ENCODE measurements at regions not wholly inside any gene's neighbourhood (a gene's known extent, or its start where the extent isn't known, plus 50 kb on each side); places are given as distances from the start of the nearest gene placed in this dataset.
"Not testable (repeated sequence)": the region's sequence is repeated elsewhere in the genome, so short reads cannot be mapped to it uniquely, and the experiment has no call there.

DNA sequence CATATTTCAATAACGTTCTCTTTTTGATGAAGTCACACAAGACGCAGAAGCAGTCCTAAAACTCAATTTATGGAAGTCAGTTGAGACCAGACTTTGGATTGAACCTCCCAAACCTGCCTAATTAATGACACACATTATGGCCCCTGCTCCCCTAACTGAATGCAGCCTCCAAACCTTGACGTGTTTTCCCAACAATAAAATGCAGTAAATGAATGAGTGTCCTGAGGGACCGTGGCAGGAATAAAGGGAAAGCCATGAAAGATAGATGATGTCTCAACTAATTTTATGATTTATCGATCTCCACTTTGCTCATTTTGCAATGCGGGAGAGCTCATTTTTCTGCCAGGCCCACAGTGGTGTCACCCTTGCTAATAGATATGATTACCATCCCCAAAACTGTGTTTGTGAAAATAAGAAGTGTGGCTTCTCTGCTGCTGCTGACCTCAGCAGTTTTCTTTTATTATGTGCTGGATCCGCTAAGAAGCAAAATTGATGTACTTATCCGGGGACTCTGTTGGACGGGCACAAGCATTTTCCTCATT lies 189.9 kb downstream of the NPIPA8 start:
- not testable (repeated sequence) for DNase-seq

DNA sequence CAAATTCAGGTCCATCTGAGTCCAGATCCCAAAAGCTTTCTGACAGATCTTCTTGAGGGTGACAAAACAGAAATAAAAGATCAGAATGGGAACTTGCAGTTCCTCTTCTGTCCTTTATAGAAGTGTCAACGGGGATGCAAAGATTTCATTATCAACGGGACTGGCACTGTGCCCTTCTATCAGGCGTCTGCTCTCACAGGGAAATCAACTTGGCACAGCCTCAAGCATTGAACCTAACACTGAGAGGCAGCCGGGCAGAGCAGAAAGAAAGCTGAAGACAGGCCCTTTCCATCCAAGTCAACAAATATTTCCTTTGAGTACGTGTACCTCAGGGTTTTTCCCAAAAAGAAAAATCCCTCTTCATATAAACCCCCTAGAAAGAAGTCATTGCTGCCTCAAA lies 194.5 kb downstream of the NPIPA8 start:
- DNase-seq: not testable (repeated sequence)

DNA sequence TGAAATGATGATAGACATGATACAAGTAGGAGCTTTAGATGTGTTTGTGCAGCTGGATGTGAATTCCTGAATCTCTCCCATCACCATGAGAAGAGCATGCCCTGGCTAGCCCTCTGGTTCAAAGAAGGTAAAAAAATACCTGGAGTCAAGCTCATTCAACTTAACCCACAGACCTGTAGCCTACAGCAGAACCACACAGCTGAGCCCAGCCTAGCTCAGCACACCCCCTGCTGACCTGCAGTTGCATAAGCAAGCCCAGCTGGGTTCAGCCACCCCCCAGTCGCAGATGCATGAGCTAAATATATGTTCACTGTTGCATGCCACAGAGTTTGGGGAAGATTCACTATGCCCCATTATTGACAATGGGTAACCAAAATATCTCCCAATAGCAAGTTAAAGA lies 200.2 kb downstream of the NPIPA8 start:
- DNase-seq: not testable (repeated sequence)

DNA sequence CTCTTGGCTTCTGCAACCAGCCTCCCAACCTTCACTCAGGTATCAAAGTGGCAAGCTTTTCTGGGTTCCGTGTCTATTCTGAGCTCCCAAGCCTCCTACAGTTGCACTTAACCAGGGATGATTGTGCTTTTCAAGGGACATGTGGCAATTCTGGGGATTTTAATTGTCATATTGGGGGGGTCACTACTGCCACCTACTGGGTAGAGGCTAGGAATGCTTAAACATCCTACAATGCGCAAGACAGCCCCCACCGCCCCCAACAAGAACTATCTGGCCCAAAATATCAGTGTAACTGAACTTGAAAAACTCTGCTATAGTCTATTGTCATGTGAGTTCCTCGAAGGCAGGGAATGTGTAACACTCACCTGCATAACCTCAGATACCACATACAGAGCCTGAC lies 201.5 kb downstream of the NPIPA8 start:
- not testable (repeated sequence) for DNase-seq

DNA sequence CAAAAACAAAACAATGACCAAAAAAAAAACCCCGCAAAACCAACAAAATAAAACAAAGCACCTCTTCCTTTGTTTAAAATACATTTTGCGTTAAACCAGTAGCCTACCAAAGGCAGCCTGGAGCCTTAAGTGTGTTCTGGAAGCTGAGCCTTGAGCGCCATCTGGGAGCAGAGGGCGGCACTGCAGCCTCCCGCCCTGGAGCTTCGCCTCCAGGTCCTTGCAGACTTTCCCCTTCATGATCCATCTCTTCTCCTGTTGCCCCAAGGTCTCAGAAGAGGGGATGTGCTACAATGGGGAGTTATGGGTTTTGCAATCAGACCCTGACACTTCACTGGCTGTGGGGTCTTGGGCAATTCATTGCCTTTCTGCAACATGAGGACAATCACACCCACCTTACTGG lies 204.9 kb downstream of the NPIPA8 start:
- not testable (repeated sequence) for DNase-seq

DNA sequence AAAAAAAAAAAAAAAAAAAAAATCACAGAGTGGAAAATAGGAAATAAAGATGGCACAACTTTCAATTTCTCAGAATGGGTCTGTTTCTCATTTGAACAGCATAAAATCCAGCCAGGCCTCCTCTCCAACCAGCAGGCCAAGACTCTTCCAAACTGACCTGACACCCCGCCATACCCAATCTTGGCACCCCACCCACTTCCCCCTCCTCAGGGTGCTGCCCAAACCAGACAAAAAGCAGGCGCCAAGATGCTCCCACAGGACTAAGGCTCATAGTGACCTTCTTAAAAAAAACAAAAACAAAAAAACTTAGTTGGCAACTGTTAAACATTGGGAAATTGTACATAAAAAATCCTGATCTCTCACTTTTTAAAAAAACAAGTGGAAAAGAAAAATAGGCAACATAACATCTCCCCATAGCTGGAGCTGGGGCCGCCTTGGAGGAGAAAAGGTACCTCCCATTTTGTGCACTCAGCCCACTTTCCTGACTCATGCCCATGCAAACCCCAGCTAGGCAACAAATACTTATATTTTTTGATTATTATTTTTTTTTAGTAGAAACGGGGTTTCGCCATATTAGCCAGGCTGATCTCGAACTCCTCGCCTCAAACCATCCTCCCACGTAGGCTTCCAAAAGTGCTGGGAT lies 205.9 kb downstream of the NPIPA8 start:
- not testable (repeated sequence) for DNase-seq

DNA sequence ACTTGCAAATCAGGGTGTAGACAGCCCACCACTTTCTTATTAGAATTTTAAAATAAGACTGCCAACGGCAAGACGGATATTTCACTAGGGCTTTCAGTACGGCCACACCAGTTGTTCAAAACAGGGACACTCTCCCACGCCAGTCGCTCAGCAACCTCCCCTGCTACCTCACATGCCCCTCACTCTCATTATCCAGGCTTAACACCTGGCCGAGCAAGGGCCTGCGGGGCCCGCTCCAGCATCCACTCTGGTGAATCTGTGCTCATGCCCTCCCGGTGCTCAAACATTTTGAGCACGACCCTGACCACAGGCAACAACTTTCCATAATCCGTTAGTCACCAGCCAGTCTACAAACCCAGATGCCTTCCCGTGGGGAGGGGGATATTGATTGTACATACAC lies 209.5 kb downstream of the NPIPA8 start:
- not testable (repeated sequence) for DNase-seq

DNA sequence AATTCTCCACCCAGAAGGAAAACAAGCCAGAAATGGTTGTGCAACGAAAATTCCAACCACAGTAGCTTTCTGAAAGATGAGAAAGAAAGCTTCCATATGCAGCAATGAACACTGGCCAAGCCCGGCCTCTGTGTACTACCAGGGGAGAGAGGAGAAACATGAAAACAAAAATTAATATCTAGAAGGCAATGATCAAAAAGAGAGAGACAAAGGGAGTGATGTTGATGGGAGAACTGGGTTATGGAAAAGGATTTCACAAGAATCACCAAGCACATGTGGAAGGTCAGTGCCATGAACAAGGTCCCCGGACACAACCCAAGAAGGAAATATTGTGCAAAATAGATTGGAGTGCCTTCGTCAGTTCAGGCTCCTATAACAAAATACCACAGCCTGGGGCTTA lies 217.4 kb downstream of the NPIPA8 start:
- DNase-seq: not testable (repeated sequence)

DNA sequence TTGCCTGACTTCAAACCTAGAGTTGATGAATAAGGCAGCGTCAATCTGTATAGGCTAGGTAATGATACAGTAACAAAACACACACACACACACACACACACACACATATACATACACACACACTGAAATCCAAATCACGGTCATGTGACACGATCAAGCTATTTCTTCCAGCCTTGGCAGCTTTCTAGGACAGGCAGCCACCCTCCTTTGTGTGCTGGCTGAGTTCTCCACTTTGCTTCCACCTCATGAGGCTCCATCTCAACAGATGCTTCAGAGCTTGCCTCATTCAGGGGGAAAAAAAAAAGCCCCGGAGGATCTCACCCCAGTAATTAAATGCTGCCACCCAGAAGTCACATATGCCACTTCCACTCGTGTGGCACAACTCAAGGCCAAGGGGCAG lies 217.9 kb downstream of the NPIPA8 start:
- DNase-seq: not testable (repeated sequence)

DNA sequence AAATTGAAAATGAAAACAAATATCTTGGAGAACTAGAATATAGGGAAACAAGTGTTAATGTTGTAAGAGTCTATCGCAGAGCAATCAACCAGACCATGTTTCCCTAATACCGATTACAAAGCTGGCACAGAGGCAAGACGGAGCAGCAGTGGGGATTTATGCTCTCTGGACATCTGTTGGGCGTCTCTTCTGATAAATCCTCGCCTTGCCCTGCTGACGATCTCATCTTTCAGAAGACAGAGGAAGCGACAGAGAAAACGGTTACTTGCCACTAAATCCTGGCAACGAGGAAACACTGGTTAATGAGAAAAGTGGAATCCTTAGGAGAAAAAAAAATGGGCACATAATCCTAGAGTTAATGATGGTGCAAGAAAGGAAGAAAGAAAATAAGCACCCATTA lies 218.5 kb downstream of the NPIPA8 start:
- DNase-seq: not testable (repeated sequence)

DNA sequence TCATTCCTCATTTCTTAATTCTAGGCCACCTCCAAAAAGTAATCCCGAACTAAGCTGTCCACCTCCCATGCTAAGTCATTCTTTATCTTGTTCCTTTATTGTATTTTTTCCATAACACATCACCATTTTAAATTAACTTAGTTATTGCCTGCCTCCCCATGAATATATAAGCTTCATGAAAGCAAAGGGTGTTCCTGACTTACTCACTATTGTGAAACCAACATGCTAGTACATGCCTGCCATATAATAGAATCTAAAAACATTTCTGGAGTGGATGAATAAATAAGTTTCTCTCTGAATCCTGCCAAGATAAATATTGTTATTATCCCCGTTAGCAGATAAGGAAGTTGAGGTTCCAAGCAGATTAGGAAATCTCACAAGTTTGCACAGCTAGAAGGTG lies 232.1 kb downstream of the NPIPA8 start:
- not testable (repeated sequence) for DNase-seq

DNA sequence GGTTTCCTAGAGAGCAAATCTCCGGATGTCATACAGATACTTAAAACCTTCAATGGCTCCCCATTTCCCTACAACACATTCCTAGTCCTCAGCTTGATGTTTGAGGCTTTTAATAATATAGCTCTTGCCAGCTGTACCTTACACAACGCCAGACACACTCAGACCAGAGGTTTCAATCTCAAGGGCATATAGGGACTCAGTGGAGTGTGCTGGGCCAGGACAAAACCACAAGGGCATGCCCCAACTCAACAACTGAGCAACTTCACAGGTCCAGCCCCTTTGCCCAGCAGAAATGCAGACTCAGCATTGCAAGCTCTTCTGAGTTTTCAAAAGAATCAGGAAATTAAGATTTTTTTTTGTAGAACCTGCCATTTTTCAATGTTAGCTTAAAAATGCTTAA lies 235.5 kb downstream of the NPIPA8 start:
- DNase-seq: not testable (repeated sequence)

DNA sequence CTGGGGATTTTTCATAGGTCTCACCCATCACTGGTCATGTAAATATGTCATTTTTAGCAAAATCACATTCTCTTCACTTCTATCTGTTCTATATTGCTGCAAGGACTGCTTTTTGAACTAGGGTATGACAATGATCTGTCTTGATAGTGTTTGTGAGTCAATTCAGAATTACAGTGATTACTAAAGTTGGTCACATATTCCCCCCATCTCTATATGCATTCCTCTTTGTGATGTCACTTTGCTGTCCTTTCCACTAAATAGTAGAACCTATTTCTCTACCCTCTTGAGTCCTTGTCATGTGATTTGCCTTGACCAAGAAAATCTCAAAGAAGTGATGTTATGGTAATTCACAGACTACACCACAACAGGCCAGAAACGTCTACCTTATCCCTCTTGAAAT lies 243.9 kb downstream of the NPIPA8 start:
- DNase-seq: not testable (repeated sequence)

DNA sequence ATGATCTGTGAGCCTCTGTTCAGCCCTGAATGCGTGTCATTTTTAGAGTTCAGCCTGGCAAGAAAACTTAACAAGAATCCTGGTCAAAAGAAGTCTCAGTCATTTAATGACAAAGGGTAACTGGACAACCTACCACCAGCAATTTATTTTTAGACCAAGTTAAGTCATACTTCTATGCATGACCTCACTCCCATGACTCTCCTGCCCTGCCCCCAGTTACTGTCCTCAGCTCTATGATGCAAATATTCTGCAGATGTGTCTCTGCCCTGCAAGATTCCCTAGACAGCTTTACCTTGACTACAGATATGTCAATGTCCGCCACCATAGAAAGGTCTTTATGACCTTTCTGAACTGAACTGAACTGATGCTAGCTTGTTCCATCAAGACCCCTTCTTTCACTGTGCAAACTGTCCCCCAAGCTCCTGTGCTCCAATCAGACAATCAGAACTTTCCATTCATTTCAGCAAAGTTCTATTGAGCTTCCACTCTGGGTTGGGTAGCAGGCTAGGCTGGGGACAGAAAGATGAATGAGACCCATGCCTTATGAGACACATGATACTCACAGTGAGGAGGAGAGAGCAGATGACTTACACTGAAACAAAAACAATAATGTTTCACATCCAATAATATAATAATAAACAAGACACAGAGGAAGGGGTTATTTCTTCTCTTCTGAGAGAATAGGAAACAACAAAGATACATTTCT lies 255.7 kb downstream of the NPIPA8 start:
- not testable (repeated sequence) for DNase-seq

DNA sequence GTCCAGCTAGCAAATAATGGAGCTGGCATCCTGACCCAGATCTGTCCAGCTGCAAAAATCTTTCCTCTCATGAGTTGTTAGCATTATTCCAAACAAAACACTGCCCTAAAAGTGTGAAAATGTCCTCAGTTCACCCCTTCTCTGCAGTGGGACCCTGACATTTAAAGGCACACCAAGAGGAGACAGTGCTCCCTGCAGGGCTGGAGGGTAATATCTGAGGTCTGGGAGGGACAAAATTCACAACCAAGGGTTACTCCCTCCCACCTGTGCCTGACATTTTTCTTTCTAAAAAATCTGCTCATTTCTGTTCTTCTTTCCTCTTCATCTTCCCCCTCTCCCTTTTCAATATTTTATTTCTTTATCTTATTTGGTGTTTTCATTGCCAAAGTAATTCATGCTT lies 258.6 kb downstream of the NPIPA8 start:
- not testable (repeated sequence) for DNase-seq

DNA sequence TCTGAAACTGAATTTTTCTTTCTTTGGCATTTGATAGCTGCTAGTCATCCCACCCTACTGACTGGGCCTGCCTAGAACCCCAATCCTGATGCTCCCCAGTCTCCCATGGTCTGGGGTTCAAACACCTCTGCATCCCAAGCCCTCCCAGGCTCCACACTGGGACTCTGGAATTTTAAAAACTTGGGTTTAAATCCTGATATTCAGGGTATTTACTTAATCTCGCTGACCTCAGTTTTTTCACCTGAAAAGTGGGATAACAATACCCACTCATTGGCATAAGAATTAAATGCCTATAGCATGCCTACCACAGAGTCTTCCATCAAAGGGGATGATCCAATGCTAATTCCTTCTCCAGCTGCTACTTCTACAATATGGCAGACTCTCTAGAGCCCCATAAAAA lies 264.4 kb downstream of the NPIPA8 start:
- no peak for DNase-seq

DNA sequence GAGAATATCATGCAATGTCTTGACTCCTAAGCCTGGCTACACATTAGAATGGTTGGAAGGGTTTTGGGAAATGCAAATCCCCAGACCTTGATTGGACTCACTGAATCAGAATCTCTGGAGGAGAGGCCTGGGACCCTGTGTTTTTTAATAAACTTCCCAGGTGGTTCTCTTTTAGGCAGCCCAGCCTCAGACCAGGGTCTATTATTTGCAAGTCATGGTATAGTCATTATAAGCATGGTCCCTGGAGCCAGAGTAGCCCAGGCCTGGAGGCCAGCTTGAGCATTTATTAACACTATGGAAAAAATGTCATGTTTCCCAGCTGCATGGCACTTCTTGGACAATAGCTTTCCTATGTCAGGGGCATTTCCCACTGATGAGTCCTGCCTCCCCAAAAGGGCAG lies 266.9 kb downstream of the NPIPA8 start:
- no peak for DNase-seq

DNA sequence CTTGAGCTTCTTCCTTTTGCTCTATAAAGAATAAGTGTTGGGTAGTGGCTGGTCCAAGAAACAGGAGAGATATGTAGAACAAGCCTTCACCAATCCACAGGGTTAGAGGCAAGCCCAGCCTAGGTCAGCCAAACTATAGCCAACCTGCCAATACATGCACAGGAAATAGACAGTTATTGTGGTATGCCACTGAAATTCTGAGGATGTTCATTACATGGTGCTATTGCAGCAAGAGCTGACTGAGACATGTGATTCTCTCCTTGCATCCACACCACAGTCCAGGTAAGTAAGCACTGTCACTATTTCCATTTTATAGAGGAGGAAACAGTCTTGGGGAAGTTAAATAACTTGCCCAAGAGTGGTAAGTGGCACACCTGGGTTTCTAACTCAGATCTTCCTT lies 268.1 kb downstream of the NPIPA8 start:
- no peak for DNase-seq

DNA sequence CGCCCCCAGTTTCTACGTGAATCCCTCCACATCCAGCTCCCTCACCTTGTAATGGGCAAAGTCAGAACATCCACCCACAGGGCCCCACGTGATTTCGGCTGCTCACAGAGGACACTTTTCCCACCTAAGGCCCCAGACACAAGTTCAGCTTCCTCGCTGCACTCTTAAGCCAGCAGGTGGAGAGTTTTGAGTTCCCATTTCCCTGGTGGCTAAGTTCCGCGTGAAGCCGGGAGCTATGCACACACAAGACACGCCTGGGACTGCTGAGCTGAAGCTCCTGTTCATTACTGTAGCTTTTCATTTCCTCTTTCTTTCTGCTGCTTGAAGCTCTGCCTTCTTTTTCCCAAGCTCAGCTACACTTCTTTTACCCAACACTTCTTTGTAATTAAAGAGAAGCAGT lies 273.8 kb downstream of the NPIPA8 start:
- DNase-seq: no peak

DNA sequence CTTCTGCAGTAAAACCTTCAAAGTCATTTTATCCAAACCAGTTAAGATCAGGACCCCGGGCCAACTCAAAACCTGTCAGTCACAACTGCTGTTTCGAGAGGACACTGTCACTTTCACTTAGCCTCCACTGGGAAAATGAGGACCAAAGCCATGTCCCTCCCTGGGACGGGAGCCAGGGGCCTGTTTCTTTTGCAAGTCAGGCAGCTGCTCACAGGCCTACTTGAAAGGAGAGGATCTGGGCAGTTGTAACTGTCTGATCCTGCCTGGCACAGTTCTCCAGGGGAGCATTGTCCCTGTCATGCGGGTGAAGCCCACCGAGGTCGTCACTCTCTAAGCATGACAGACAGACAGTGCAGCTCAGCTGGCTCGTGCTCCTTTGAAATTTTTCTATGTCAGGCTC lies 276.2 kb downstream of the NPIPA8 start:
- DNase-seq: no peak

DNA sequence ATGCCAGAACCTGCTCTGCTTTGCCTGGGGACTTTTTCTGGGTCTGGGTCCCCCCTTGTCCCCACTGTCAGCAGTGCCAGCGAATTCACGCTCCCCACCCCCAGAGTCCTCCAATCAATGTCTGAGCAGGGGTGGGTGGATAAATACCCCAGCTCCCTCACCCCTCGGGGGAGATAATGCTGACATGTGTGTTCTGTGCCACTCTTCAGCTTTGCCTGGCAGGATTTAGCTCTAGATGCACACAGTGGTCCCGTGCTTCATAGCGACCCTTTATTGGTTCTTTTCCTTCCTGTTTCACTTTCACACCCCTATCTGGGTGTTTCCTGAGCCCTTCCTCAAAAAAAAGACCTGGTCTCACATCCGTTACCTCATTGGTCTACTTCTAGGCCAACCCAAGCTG lies 277.0 kb downstream of the NPIPA8 start:
- no peak for DNase-seq

DNA sequence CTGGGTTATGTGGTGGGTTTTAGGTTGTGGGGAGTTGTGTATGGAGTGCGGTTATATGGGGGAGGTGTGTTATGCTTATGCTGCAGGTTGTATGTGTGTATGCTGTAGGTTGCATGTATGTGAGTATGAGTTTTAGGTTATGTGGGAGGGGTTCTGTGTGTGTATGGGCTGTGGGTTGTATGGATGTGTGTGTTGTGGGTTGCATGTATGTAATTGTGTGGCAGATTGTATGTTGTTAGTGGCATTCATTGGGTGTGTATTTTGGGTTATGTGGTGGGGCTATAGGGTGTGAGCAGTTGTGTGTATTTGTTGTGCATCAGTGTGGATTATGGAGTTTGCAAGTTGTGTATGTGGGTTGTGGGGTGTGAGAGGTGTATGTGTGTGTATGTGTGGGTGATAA lies 277.4 kb downstream of the NPIPA8 start:
- DNase-seq: no peak

DNA sequence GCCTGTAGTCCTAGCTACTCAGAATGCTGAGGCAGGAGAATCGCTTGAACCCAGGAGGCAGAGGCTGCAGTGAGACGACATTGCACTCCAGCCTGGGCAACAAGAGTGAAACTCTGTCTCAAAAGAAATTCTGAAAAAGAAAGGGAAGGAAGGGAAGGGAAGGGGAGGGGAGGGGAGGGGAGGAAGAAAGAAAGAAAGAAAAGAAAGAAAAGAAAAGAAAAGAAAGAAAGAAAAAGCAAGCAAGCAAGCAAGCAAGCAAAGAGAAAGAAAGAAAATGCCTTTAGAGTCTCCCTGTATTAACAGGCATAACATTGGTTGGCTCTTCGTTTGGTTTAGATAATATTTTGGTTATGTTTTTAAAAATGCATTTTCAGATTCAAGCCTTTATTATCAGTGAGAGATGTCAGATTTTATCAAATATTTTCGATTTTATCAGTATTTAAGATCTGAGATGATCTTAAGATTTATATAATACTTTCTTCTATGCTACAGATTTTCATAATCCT lies 281.1 kb downstream of the NPIPA8 start:
- DNase-seq: no peak

DNA sequence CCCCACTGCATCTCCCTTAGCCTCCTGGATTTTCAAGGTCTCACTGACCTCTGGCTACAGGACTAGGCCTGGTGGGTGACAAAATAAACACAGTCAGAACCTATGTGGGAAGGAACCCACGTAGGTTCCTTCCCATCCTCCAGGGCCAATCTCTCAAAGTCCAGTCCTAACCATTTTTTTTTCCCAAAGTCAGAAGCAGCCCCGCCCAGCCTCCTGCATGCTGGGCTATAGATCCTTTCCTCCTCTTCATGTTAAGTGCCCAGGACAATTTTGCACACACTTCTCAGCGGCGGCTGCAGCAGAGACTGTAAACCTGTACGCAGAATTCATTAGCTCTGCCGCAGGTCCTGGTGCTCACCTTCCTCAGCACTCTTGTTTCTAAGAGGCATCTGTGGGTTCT lies 285.8 kb downstream of the NPIPA8 start:
- no peak for DNase-seq
